GM12878 (cell line): ENCODE measurements at regions not wholly inside any gene's neighbourhood (a gene's known extent, or its start where the extent isn't known, plus 50 kb on each side); places are given as distances from the start of the nearest gene placed in this dataset.

ENCODE experiments used
- BHLHE40 ChIP-seq, 2 experiments: fragments of 450-650 bp in 1 of 2; IDR thresholded peaks; 2 replicates each; pipeline ENCODE4 v1.6.1; 2011 to 2017; ENCODE audit warnings: low read depth in 2 of 2, borderline replicate concordance in 1 of 2, improper control_type of control experiment in 1 of 2, low read length in 1 of 2, mild to moderate bottlenecking in 1 of 2
- CTCF ChIP-seq, 3 experiments: IDR thresholded peaks in 2 of 3; conservative IDR thresholded peaks in 1 of 3; 2 replicates each; pipeline ENCODE4 v1.5.1; 2011; ENCODE audit warnings: low read depth in 3 of 3, low read length in 3 of 3, mild to moderate bottlenecking in 3 of 3, control low read depth in 2 of 3, moderate library complexity in 2 of 3, inconsistent platforms in 1 of 3, mixed read lengths in 1 of 3; ENCODE audit not compliant: control insufficient read depth in 2 of 3, insufficient read depth in 1 of 3; ENCODE audit errors: extremely low read depth in 1 of 3
- E2F4 ChIP-seq: IDR thresholded peaks from 2 replicates; pipeline ENCODE4 v1.6.1; 2012; ENCODE audit warnings: low read depth, low read length, improper control_type of control experiment
- EP300 ChIP-seq, 2 experiments: fragments of 150-350 bp in 1 of 2; IDR thresholded peaks; 2 replicates each; pipeline ENCODE4 v1.6.1; 2011 to 2012; ENCODE audit warnings: low read depth in 2 of 2, low read length in 2 of 2, borderline replicate concordance in 1 of 2, improper control_type of control experiment in 1 of 2, inconsistent platforms in 1 of 2; ENCODE audit not compliant: control insufficient read depth in 1 of 2
- EZH2 ChIP-seq: IDR thresholded peaks from 2 replicates; pipeline ENCODE4 v1.6.1; 2012; ENCODE audit warnings: low read depth, mild to moderate bottlenecking, control low read depth, inconsistent platforms, low read length, borderline replicate concordance; ENCODE audit not compliant: control insufficient read depth
- POLR2A ChIP-seq: IDR thresholded peaks from 2 replicates; pipeline ENCODE4 v1.6.1; 2011; ENCODE audit warnings: low read depth, mild to moderate bottlenecking, low read length
- TAF1 ChIP-seq: IDR thresholded peaks from 2 replicates; pipeline ENCODE4 v1.6.1; 2011; ENCODE audit warnings: mild to moderate bottlenecking, low read depth, low read length, borderline replicate concordance
- YY1 ChIP-seq: IDR thresholded peaks from 2 replicates; pipeline ENCODE4 v1.6.1; 2011; ENCODE audit warnings: low read depth, mild to moderate bottlenecking, low read length
- ZNF217 ChIP-seq: fragments of 450-650 bp; IDR thresholded peaks from 2 replicates; pipeline ENCODE4 v1.6.1; 2017; ENCODE audit warnings: antibody characterized with exemption, mild to moderate bottlenecking
- ZNF384 ChIP-seq: IDR thresholded peaks from 2 replicates; pipeline ENCODE4 v1.6.1; 2012; ENCODE audit warnings: low read depth, mild to moderate bottlenecking, low read length, improper control_type of control experiment, borderline replicate concordance
- TF ChIP-seq, protein P1 (sequence below): fragments of 450-650 bp; IDR thresholded peaks from 2 replicates; pipeline ENCODE4 v1.6.1; 2017; ENCODE audit warnings: mild to moderate bottlenecking, low read depth, inconsistent platforms; ENCODE audit not compliant: poor library complexity, severe bottlenecking

DNA sequence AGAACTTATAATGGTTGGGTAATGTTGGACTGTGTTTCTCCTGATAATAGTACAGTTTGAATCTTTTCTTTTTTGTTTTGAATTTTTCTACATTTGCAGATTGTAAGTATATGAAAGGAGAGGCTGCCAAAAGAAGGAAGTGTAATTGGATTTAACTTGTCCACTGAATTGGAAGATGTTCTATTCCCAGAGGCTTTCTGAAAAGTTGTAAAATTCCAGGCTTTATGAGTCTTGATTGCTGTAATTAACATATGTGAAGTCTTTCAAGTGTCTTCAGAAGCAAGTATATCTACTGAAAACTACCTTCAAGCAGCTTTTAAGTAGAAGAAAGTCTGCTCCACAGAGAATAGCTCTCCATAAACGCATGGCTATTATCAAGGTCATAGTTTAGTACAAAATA, 2456.4 kb downstream of the PCDH7 start:
- TF ChIP-seq CTCF (IDR thresholded peaks at IDR 0.05 in 2 of 3, conservative IDR thresholded peaks at IDR 0.05 in 1 of 3; ENCODE audit: control insufficient read depth in 2 of 3, extremely low read depth in 1 of 3, insufficient read depth in 1 of 3, low read depth in 3 of 3, low read length in 3 of 3) (no peak), ZNF384 (no peak), EZH2 (no peak), TAF1 (no peak), POLR2A (no peak), ZNF217 (no peak), BHLHE40 (IDR thresholded peaks at IDR 0.05; ENCODE audit: borderline replicate concordance in 1 of 2, low read depth in 2 of 2, low read length in 1 of 2) (no peak), EP300 (IDR thresholded peaks at IDR 0.05; ENCODE audit: borderline replicate concordance in 1 of 2, control insufficient read depth in 1 of 2, low read depth in 2 of 2, low read length in 2 of 2) (no peak), YY1 (no peak), E2F4 (no peak)
- TF ChIP-seq, protein P1, sequence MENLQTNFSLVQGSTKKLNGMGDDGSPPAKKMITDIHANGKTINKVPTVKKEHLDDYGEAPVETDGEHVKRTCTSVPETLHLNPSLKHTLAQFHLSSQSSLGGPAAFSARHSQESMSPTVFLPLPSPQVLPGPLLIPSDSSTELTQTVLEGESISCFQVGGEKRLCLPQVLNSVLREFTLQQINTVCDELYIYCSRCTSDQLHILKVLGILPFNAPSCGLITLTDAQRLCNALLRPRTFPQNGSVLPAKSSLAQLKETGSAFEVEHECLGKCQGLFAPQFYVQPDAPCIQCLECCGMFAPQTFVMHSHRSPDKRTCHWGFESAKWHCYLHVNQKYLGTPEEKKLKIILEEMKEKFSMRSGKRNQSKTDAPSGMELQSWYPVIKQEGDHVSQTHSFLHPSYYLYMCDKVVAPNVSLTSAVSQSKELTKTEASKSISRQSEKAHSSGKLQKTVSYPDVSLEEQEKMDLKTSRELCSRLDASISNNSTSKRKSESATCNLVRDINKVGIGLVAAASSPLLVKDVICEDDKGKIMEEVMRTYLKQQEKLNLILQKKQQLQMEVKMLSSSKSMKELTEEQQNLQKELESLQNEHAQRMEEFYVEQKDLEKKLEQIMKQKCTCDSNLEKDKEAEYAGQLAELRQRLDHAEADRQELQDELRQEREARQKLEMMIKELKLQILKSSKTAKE: no peak
